GM23248 (cell line): ENCODE measurements at regions not wholly inside any gene's neighbourhood (a gene's known extent, or its start where the extent isn't known, plus 50 kb on each side); places are given as distances from the start of the nearest gene placed in this dataset.

Experiments used
- EZH2 ChIP-seq: fragments of 200-600 bp; sonication (generic); IDR thresholded peaks from 2 replicates; pipeline ENCODE4 v1.6.1; 2018; ENCODE audit warnings: antibody characterized with exemption, mild to moderate bottlenecking; ENCODE audit not compliant: insufficient read depth, poor library complexity, severe bottlenecking
- EZH2phosphoT487 ChIP-seq: fragments of 200-600 bp; sonication (generic); IDR thresholded peaks from 2 replicates; pipeline ENCODE4 v1.6.1; 2018; ENCODE audit warnings: antibody characterized with exemption, moderate library complexity, mild to moderate bottlenecking, low read depth; ENCODE audit not compliant: insufficient read depth

- TF ChIP-seq EZH2 (no peak), EZH2phosphoT487 (no peak)
These were observed 182.5 kb upstream of the RAB6C start for GRCh38 chr2:129796801-129797488.
